Right atrium auricular region (tissue), 2 donors: ENCODE measurements at regions not wholly inside any gene's neighbourhood (a gene's known extent, or its start where the extent isn't known, plus 50 kb on each side); places are given as distances from the start of the nearest gene placed in this dataset.

ENCODE experiments used
- DNase-seq: peaks from one replicate; pipeline ENCODE4 v3.0.0-alpha.2; 2019; ENCODE audit warnings: low spot score
- H3K27ac ChIP-seq, 2 donors: fragments of 200-600 bp; sonication (generic); 1 replicate in 1 of 2; 2 replicates in 1 of 2; pipeline ENCODE4 v1.5.1; 2016 to 2019
- H3K27me3 ChIP-seq, 2 donors: fragments of 200-600 bp; sonication (generic); one replicate each; pipeline versions ENCODE4 v1.5.1 to v1.6.0; 2017 to 2019
- H3K36me3 ChIP-seq: fragments of 200-600 bp; sonication (generic); one replicate; pipeline ENCODE4 v1.5.1; 2016
- H3K4me1 ChIP-seq, 2 donors: fragments of 200-600 bp; sonication (generic); one replicate each; pipeline versions ENCODE4 v1.5.1 to v1.6.0; 2017 to 2019
- H3K4me3 ChIP-seq, 2 donors: fragments of 200-600 bp; sonication (generic); 1 replicate in 1 of 2; 2 replicates in 1 of 2; pipeline ENCODE4 v1.5.1; 2017 to 2019; ENCODE audit warnings: mild to moderate bottlenecking in 1 of 2, moderate library complexity in 1 of 2
- H3K9me3 ChIP-seq, 2 donors: fragments of 200-600 bp; sonication (generic); one replicate each; pipeline ENCODE4 v1.5.1; 2019
- TF ChIP-seq, protein P1 (sequence below), 2 donors: fragments of 200-600 bp; sonication (generic); IDR thresholded peaks; one replicate each; pipeline ENCODE4 v1.5.1; 2019; ENCODE audit warnings: antibody characterized with exemption in 2 of 2

GRCh38 chr10:108801220-108801619 is 1122.1 kb downstream of the XPNPEP1 start:
- Histone ChIP-seq H3K36me3 (no peaks in the 10 kb centered on the region), H3K4me1 (no peaks in the 10 kb centered on the region), H3K4me3 (no peak overlapping the region), H3K27ac (no peak overlapping the region), H3K27me3 (no peaks in the 10 kb centered on the region), H3K9me3 (no peaks in the 10 kb centered on the region)
- TF ChIP-seq, protein P1, sequence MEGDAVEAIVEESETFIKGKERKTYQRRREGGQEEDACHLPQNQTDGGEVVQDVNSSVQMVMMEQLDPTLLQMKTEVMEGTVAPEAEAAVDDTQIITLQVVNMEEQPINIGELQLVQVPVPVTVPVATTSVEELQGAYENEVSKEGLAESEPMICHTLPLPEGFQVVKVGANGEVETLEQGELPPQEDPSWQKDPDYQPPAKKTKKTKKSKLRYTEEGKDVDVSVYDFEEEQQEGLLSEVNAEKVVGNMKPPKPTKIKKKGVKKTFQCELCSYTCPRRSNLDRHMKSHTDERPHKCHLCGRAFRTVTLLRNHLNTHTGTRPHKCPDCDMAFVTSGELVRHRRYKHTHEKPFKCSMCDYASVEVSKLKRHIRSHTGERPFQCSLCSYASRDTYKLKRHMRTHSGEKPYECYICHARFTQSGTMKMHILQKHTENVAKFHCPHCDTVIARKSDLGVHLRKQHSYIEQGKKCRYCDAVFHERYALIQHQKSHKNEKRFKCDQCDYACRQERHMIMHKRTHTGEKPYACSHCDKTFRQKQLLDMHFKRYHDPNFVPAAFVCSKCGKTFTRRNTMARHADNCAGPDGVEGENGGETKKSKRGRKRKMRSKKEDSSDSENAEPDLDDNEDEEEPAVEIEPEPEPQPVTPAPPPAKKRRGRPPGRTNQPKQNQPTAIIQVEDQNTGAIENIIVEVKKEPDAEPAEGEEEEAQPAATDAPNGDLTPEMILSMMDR (IDR thresholded peaks at IDR 0.05) = no peak
- no peak for DNase-seq

DNA sequence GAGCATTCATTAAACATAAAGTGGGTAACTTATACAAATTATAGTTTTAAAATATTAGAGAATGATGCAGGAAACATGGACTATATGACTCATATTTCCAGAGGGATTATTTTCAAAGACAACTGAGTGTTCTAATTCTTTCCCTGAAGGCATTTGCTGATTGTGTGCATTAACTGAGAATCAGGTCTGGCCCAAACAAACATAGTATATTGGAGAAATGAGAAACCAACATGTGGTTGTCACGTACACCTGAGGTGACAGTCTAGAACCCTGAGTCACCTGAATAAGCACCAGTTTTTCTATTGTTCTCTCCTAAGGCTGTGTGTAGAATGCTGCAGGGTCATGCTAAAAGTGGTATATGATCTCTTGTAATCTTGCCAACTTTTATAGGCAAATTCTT is 1125.7 kb downstream of the XPNPEP1 start:
- no peak overlapping the region for H3K27ac ChIP-seq
- TF ChIP-seq, protein P1 (IDR thresholded peaks at IDR 0.05) = no peak
- no peaks in the 10 kb centered on the region for H3K9me3 ChIP-seq
- no peaks in the 10 kb centered on the region for H3K4me1 ChIP-seq
- no peak for DNase-seq
- H3K27me3 ChIP-seq = no peaks in the 10 kb centered on the region
- H3K36me3 ChIP-seq = no peaks in the 10 kb centered on the region
- no peak overlapping the region for H3K4me3 ChIP-seq

DNA sequence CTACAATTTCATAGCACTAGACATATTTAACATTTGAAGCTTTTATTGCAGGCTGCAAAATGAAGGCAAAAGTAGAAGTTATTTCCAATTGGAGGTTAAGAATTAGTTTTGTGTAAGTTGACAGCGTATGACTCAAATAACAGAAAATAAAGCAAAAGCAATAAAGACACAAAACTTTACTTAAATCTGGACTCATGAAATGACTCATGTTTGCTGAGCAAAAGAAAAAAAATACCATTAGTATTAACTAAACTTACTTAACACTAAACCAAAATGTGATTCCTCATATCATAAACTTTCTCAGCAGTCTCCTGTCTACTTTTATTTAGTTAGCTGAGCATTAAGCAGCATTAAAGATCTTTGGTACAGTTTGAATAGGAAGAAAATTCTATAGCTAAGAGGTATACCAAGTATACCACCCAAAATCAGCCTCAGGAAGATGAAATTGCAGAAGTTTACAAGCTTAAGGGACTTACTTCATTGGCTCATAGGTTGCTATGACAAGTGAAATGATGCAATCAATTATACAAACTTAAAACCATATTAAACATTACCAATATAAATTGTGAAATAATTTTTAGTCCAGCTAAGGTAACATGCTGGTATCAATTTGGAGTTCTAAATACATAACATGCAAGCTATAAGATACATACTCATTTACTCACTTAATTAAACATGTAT is 1131.4 kb downstream of the XPNPEP1 start:
- H3K4me1 ChIP-seq = no peaks in the 10 kb centered on the region
- H3K4me3 ChIP-seq = no peak overlapping the region
- no peaks in the 10 kb centered on the region for H3K36me3 ChIP-seq
- DNase-seq = no peak
- H3K27me3 ChIP-seq = no peaks in the 10 kb centered on the region
- TF ChIP-seq, protein P1 (IDR thresholded peaks at IDR 0.05) = no peak
- H3K9me3 ChIP-seq = no peaks in the 10 kb centered on the region
- H3K27ac ChIP-seq = no peak overlapping the region

DNA sequence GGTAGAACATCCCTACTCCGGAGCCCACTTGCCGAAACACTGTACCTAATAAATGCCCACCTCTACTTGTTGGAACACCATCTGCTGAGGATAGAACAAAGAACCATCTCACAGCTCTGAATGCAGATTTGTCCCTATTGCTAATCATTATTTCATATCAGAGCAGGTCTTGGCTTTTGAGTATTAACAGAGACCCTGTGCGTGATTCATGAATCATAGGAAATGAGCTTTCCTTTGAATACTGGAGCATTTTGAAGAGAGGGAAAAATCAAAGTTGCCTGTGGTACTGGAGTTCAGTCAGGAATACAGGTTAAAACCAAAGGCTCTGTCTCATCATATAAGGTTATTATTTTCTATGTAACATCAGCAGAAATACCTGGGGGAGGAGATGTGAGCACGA is 1132.3 kb downstream of the XPNPEP1 start:
- DNase-seq = no peak

DNA sequence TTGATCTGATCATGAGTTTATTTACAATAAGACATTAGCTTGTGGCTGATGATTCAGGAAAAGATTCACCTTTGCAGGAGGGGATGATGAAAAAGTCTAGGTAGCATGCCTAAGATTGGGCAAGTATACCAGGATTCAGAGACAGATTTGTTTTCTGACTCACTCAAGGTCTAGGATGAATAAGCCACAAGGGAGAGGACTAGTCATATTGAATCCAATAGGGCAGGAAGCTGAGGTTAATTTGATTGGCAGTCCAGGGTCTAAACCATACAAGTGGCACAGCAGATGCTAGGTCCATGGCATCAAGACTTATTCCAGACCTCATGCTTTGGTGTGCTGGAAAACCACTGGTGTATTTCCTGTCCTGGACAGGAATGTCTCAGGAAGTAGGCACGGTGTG is 1133.4 kb downstream of the XPNPEP1 start:
- H3K36me3 ChIP-seq = no peaks in the 10 kb centered on the region
- no peaks in the 10 kb centered on the region for H3K4me1 ChIP-seq
- no peak overlapping the region for H3K4me3 ChIP-seq
- H3K9me3 ChIP-seq = peaks cover 0 to 10% of the 10 kb centered on the region in 2 donors
- no peaks in the 10 kb centered on the region for H3K27me3 ChIP-seq
- DNase-seq = no peak
- H3K27ac ChIP-seq = no peak overlapping the region
- TF ChIP-seq, protein P1 (IDR thresholded peaks at IDR 0.05) = no peak

More for the DNA sequence above, 1132.3 kb downstream of the XPNPEP1 start:
- TF ChIP-seq, protein P1 (IDR thresholded peaks at IDR 0.05) = no peak
- H3K27ac ChIP-seq = no peak overlapping the region
- no peak overlapping the region for H3K4me3 ChIP-seq
- H3K36me3 ChIP-seq = no peaks in the 10 kb centered on the region
- H3K4me1 ChIP-seq = no peaks in the 10 kb centered on the region
- no peaks in the 10 kb centered on the region for H3K9me3 ChIP-seq
- H3K27me3 ChIP-seq = no peaks in the 10 kb centered on the region

DNA sequence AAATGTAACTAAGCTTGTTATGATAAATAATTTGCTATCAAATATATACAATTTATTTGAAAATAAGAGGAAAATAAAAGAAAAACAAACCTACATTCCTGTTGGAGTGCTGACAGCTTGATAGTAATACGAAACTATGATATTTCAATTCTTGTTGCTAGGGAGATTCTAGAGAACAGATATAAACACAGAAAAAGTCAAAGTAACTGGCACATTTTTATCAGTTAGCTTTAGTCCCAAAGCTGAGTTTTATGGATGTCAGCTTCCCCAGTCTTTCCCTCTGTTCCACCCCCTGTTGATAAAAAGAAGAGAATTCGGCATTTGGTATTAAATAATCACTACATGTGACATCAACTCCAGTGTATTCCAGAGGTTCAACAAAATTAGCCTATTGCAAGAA is 1134.0 kb downstream of the XPNPEP1 start:
- no peaks in the 10 kb centered on the region for H3K4me1 ChIP-seq
- TF ChIP-seq, protein P1 (IDR thresholded peaks at IDR 0.05) = no peak

More for the DNA sequence above, 1134.0 kb downstream of the XPNPEP1 start:
- no peak for DNase-seq
- Histone ChIP-seq H3K27me3 (no peaks in the 10 kb centered on the region), H3K27ac (no peak overlapping the region), H3K9me3 (peaks cover 0 to 16% of the 10 kb centered on the region in 2 donors), H3K36me3 (no peaks in the 10 kb centered on the region), H3K4me3 (no peak overlapping the region)
